Keratinocyte (primary cell): ENCODE measurements at regions not wholly inside any gene's neighbourhood (a gene's known extent, or its start where the extent isn't known, plus 50 kb on each side); places are given as distances from the start of the nearest gene placed in this dataset.

Experiments
- EZH2 ChIP-seq: IDR thresholded peaks from one replicate; pipeline ENCODE4 v1.6.1; 2012; ENCODE audit warnings: inconsistent platforms, mild to moderate bottlenecking, low read length, moderate library complexity
- TF ChIP-seq, protein P1 (sequence below), 3 experiments: IDR thresholded peaks in 1 of 3; conservative IDR thresholded peaks in 1 of 3; optimal IDR thresholded peaks in 1 of 3; 2 replicates in 2 of 3; 3 replicates in 1 of 3; pipeline versions ENCODE3 to v1.5.1; 2011; ENCODE audit warnings: low read length in 3 of 3, mild to moderate bottlenecking in 3 of 3, moderate library complexity in 2 of 3, control low read depth in 1 of 3, inconsistent platforms in 1 of 3; ENCODE audit not compliant: insufficient read depth in 2 of 3; ENCODE audit errors: extremely low read depth in 1 of 3

DNA sequence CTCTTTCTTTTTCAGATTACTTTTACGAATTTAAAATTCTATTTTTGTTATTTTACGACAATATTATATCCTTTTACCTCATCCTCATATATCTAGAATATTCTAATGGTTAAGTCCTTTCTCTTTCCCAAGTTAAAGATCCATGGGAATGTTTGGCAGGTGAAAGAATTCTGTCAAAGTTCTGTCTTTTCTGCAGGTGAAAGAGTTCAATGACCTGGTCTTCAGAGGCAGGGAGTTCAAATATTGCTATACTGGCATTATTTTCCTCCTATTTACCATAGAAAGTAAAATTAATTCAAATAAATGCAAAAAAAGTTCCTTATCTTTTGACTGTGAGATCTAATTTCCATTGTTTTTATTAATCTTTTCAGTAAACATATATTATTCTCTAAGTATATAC, 194.3 kb downstream of the ARL4A start:
- TF ChIP-seq EZH2 = no peak
- TF ChIP-seq, protein P1, sequence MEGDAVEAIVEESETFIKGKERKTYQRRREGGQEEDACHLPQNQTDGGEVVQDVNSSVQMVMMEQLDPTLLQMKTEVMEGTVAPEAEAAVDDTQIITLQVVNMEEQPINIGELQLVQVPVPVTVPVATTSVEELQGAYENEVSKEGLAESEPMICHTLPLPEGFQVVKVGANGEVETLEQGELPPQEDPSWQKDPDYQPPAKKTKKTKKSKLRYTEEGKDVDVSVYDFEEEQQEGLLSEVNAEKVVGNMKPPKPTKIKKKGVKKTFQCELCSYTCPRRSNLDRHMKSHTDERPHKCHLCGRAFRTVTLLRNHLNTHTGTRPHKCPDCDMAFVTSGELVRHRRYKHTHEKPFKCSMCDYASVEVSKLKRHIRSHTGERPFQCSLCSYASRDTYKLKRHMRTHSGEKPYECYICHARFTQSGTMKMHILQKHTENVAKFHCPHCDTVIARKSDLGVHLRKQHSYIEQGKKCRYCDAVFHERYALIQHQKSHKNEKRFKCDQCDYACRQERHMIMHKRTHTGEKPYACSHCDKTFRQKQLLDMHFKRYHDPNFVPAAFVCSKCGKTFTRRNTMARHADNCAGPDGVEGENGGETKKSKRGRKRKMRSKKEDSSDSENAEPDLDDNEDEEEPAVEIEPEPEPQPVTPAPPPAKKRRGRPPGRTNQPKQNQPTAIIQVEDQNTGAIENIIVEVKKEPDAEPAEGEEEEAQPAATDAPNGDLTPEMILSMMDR (optimal IDR thresholded peaks at IDR 0.05 in 1 of 3, IDR thresholded peaks at IDR 0.05 in 1 of 3, conservative IDR thresholded peaks at IDR 0.05 in 1 of 3; ENCODE audit: extremely low read depth in 1 of 3, insufficient read depth in 2 of 3, low read length in 3 of 3) = no peak
